HEK293 (cell line): ENCODE measurements at regions not wholly inside any gene's neighbourhood (a gene's known extent, or its start where the extent isn't known, plus 50 kb on each side); places are given as distances from the start of the nearest gene placed in this dataset.

ENCODE experiments used
- CTCF ChIP-seq: fragments of 450-650 bp; formaldehyde crosslinking; IDR thresholded peaks from 2 replicates; pipeline ENCODE4 v1.5.1; 2016; ENCODE audit warnings: missing biosample characterization, missing genetic modification characterization
- GLI4 ChIP-seq: fragments of 450-650 bp; formaldehyde crosslinking; IDR thresholded peaks from 2 replicates; pipeline ENCODE4 v1.5.1; 2016; ENCODE audit warnings: missing biosample characterization, missing genetic modification characterization
- KLF16 ChIP-seq: fragments of 450-650 bp; formaldehyde crosslinking; IDR thresholded peaks from 2 replicates; pipeline ENCODE4 v1.5.1; 2017; ENCODE audit warnings: missing biosample characterization, missing genetic modification characterization
- OVOL3 ChIP-seq: fragments of 450-650 bp; formaldehyde crosslinking; IDR thresholded peaks from 2 replicates; pipeline ENCODE4 v1.5.1; 2016; ENCODE audit warnings: missing biosample characterization, missing genetic modification characterization
- PBX3 ChIP-seq: sonication (generic); formaldehyde crosslinking; IDR thresholded peaks from 2 replicates; pipeline ENCODE4 v1.8.1; 2022; ENCODE audit warnings: mild to moderate bottlenecking, moderate library complexity, missing genetic modification reagents
- PRDM1 ChIP-seq: fragments of 450-650 bp; formaldehyde crosslinking; IDR thresholded peaks from 2 replicates; pipeline ENCODE4; 2016; ENCODE audit warnings: missing biosample characterization, missing genetic modification characterization
- ZBTB48 ChIP-seq: fragments of 450-650 bp; formaldehyde crosslinking; IDR thresholded peaks from 2 replicates; pipeline ENCODE4 v1.5.1; 2016; ENCODE audit warnings: missing biosample characterization, missing genetic modification characterization
- ZBTB8A ChIP-seq: fragments of 450-650 bp; formaldehyde crosslinking; IDR thresholded peaks from 2 replicates; pipeline ENCODE4 v1.5.1; 2016; ENCODE audit warnings: missing biosample characterization, missing genetic modification characterization
- ZNF10 ChIP-seq: fragments of 450-650 bp; formaldehyde crosslinking; IDR thresholded peaks from 2 replicates; pipeline ENCODE4 v1.5.1; 2017; ENCODE audit warnings: missing biosample characterization, missing genetic modification characterization
- ZNF174 ChIP-seq: fragments of 450-650 bp; formaldehyde crosslinking; IDR thresholded peaks from 2 replicates; pipeline ENCODE4 v1.5.0; 2017; ENCODE audit warnings: missing biosample characterization, mild to moderate bottlenecking, missing genetic modification characterization
- ZNF23 ChIP-seq: fragments of 450-650 bp; formaldehyde crosslinking; IDR thresholded peaks from 2 replicates; pipeline ENCODE4 v1.5.1; 2016; ENCODE audit warnings: missing biosample characterization, missing genetic modification characterization, borderline replicate concordance
- ZNF324 ChIP-seq: fragments of 450-650 bp; formaldehyde crosslinking; IDR thresholded peaks from 2 replicates; pipeline ENCODE4 v1.5.1; 2016; ENCODE audit warnings: missing biosample characterization, missing genetic modification characterization
- ZNF335 ChIP-seq: fragments of 450-650 bp; formaldehyde crosslinking; conservative IDR thresholded peaks from 2 replicates; pipeline ENCODE4 v1.5.1; 2016; ENCODE audit warnings: missing biosample characterization, missing genetic modification characterization
- ZNF571 ChIP-seq: fragments of 450-650 bp; formaldehyde crosslinking; IDR thresholded peaks from 2 replicates; pipeline ENCODE4 v1.5.0; 2017; ENCODE audit warnings: missing biosample characterization, missing genetic modification characterization

- TF ChIP-seq PBX3 (no peak), PRDM1 (tag by site-specific recombination) (no peak), OVOL3 (tag by site-specific recombination) (no peak), ZNF335 (no peak), KLF16 (tag by site-specific recombination) (no peak), GLI4 (tag by site-specific recombination) (no peak), CTCF (tag by site-specific recombination) (no peak), ZNF324 (tag by site-specific recombination) (no peak), ZNF174 (tag by site-specific recombination) (no peak), ZBTB8A (tag by site-specific recombination) (no peak), ZNF571 (no peak), ZNF10 (tag by site-specific recombination) (no peak), ZBTB48 (tag by site-specific recombination) (no peak), ZNF23 (tag by site-specific recombination) (no peak)
Measured at GRCh38 chr16:64493709-64494108, 628.2 kb downstream of the CDH11 start.
